Activated CD4-positive, alpha-beta T cell treated with anti-CD3 and anti-CD28 coated beads, Interleukin-2, amount 50 U/mL, for 1 hour (primary cell): ENCODE measurements at regions not wholly inside any gene's neighbourhood (a gene's known extent, or its start where the extent isn't known, plus 50 kb on each side); places are given as distances from the start of the nearest gene placed in this dataset.
"Not testable (repeated sequence)": the region's sequence is repeated elsewhere in the genome, so short reads cannot be mapped to it uniquely, and the experiment has no call there.

Experiments used
- DNase-seq: peaks from one replicate; pipeline ENCODE4 v3.0.0-alpha.2; 2020

- DNase-seq = no peak
Observed at GRCh38 chr6:134665029-134665723, 284.7 kb downstream of the ALDH8A1 start.

GRCh38 chr6:134663800-134664535 lies 285.9 kb downstream of the ALDH8A1 start:
- no peak for DNase-seq

GRCh38 chr6:134663356-134663755 lies 286.5 kb downstream of the ALDH8A1 start:
- DNase-seq = no peak

- DNase-seq = no peak
Observed at GRCh38 chr6:134662077-134662700, 287.7 kb downstream of the ALDH8A1 start.

- not testable (repeated sequence) for DNase-seq
Observed at GRCh38 chr6:134659885-134660284, 290.0 kb downstream of the ALDH8A1 start.

- no peak for DNase-seq
Observed at GRCh38 chr6:134658596-134658995, 291.3 kb downstream of the ALDH8A1 start.

- no peak for DNase-seq
Observed at GRCh38 chr6:134657751-134658527, 292.0 kb downstream of the ALDH8A1 start.

GRCh38 chr6:134657343-134657742 lies 292.6 kb downstream of the ALDH8A1 start:
- no peak for DNase-seq

GRCh38 chr6:134654751-134655150 lies 295.1 kb downstream of the ALDH8A1 start:
- DNase-seq = no peak

- DNase-seq = no peak
Observed at GRCh38 chr6:134651519-134651918, 298.4 kb downstream of the ALDH8A1 start.

GRCh38 chr6:134647861-134648260 lies 302.0 kb downstream of the ALDH8A1 start:
- no peak for DNase-seq

GRCh38 chr6:134642819-134643218 lies 307.1 kb downstream of the ALDH8A1 start:
- no peak for DNase-seq

GRCh38 chr6:134642279-134642678 lies 307.6 kb downstream of the ALDH8A1 start:
- no peak for DNase-seq

- peak; percentile 71 for DNase-seq
Observed at GRCh38 chr6:134640975-134641429, 308.9 kb downstream of the ALDH8A1 start.

GRCh38 chr6:134640229-134640628 lies 309.7 kb downstream of the ALDH8A1 start:
- DNase-seq = no peak

- DNase-seq = no peak
Observed at GRCh38 chr6:134637847-134638437, 312.0 kb downstream of the ALDH8A1 start.

- no peak for DNase-seq
Observed at GRCh38 chr6:134637282-134637681, 312.6 kb downstream of the ALDH8A1 start.

- peak; percentile 28 for DNase-seq
Observed at GRCh38 chr6:134636186-134636799, 313.6 kb downstream of the ALDH8A1 start.

GRCh38 chr6:134634966-134635365 lies 314.9 kb downstream of the ALDH8A1 start:
- no peak for DNase-seq

- DNase-seq = no peak
Observed at GRCh38 chr6:134634466-134634865, 315.4 kb downstream of the ALDH8A1 start.

- peak; percentile 13 for DNase-seq
Observed at GRCh38 chr6:134632982-134633940, 315.3 kb upstream of the SGK1 start.
